Neuronal stem cell (in vitro differentiated cells): ENCODE measurements at regions not wholly inside any gene's neighbourhood (a gene's known extent, or its start where the extent isn't known, plus 50 kb on each side); places are given as distances from the start of the nearest gene placed in this dataset.
"Not testable (repeated sequence)": the region's sequence is repeated elsewhere in the genome, so short reads cannot be mapped to it uniquely, and the experiment has no call there.

Source experiments
- DNase-seq: peaks from one replicate; pipeline ENCODE4 v3.0.0-alpha.2; 2013; ENCODE audit warnings: low spot score
- H2AFZ ChIP-seq: one replicate; pipeline ENCODE4 v1.6.1; 2013; ENCODE audit warnings: mild to moderate bottlenecking, low read length, inconsistent platforms
- H2AK5ac ChIP-seq: 2 replicates; pipeline ENCODE4 v1.6.1; 2013; ENCODE audit warnings: low read depth, mild to moderate bottlenecking, inconsistent platforms, low read length, moderate library complexity, mixed read lengths
- H2BK120ac ChIP-seq: 2 replicates; pipeline ENCODE4 v1.6.1; 2013; ENCODE audit warnings: low read depth, mild to moderate bottlenecking, inconsistent platforms, low read length, moderate library complexity, mixed read lengths
- H2BK12ac ChIP-seq: one replicate; pipeline ENCODE4 v1.6.1; 2013; ENCODE audit warnings: low read length, inconsistent platforms
- H2BK15ac ChIP-seq: 2 replicates; pipeline ENCODE4 v1.6.1; 2013; ENCODE audit warnings: mild to moderate bottlenecking, low read length, inconsistent platforms, mixed read lengths
- H2BK5ac ChIP-seq: one replicate; pipeline ENCODE4 v1.6.1; 2013; ENCODE audit warnings: inconsistent platforms, mild to moderate bottlenecking, low read length, moderate library complexity
- H3K14ac ChIP-seq: one replicate; pipeline ENCODE4 v1.6.1; 2013; ENCODE audit warnings: low read length, inconsistent platforms
- H3K18ac ChIP-seq: 2 replicates; pipeline ENCODE4 v1.6.1; 2013; ENCODE audit warnings: low read length, inconsistent platforms
- H3K23ac ChIP-seq: 2 replicates; pipeline ENCODE4 v1.6.1; 2013; ENCODE audit warnings: low read depth, mild to moderate bottlenecking, mixed read lengths, low read length, inconsistent platforms; ENCODE audit not compliant: poor library complexity
- H3K27ac ChIP-seq: replicated peaks from 3 replicates; pipeline ENCODE4 v1.5.1; 2013; ENCODE audit warnings: low read length, inconsistent platforms
- H3K27me3 ChIP-seq, 3 experiments: 2 replicates each; pipeline ENCODE4 v1.6.1; 2013; ENCODE audit warnings: low read length in 3 of 3, mild to moderate bottlenecking in 2 of 3, inconsistent platforms in 1 of 3, low read depth in 1 of 3, mixed read lengths in 1 of 3, moderate library complexity in 1 of 3; ENCODE audit not compliant: control insufficient read depth in 3 of 3, insufficient read depth in 3 of 3
- H3K36me3 ChIP-seq, 2 donors: replicated peaks in 1 of 2; 2 replicates each; pipeline ENCODE4 v1.6.1; 2013; ENCODE audit warnings: low read length in 2 of 2; ENCODE audit not compliant: control insufficient read depth in 2 of 2, insufficient read depth in 2 of 2
- H3K4ac ChIP-seq: 2 replicates; pipeline ENCODE4 v1.6.1; 2013; ENCODE audit warnings: inconsistent platforms, mild to moderate bottlenecking, low read length, moderate library complexity
- H3K4me1 ChIP-seq, 2 donors: 1 replicate in 1 of 2; 2 replicates in 1 of 2; pipeline ENCODE4 v1.6.1; 2013; ENCODE audit warnings: low read length in 2 of 2, low read depth in 1 of 2; ENCODE audit not compliant: control insufficient read depth in 2 of 2, insufficient read depth in 1 of 2
- H3K4me2 ChIP-seq: one replicate; pipeline ENCODE4 v1.6.1; 2013; ENCODE audit warnings: mild to moderate bottlenecking, low read length, inconsistent platforms; ENCODE audit not compliant: insufficient read depth, poor library complexity, severe bottlenecking
- H3K4me3 ChIP-seq, 2 donors: 2 replicates each; pipeline ENCODE4 v1.5.1; 2013; ENCODE audit warnings: low read length in 2 of 2, mild to moderate bottlenecking in 2 of 2, inconsistent platforms in 1 of 2, moderate library complexity in 1 of 2
- H3K79me1 ChIP-seq: one replicate; pipeline ENCODE4 v1.6.1; 2013; ENCODE audit warnings: low read depth, mild to moderate bottlenecking, inconsistent platforms, low read length, moderate library complexity
- H3K9ac ChIP-seq: one replicate; pipeline ENCODE4 v1.6.1; 2013; ENCODE audit warnings: mild to moderate bottlenecking, low read depth, low read length, inconsistent platforms; ENCODE audit not compliant: poor library complexity
- H3K9me3 ChIP-seq, 2 donors: replicated peaks in 1 of 2; 2 replicates each; pipeline versions ENCODE3 to v1.6.1; 2013; ENCODE audit warnings: low read length in 2 of 2, mild to moderate bottlenecking in 2 of 2, inconsistent platforms in 1 of 2, low read depth in 1 of 2, mixed read lengths in 1 of 2, moderate library complexity in 1 of 2; ENCODE audit not compliant: control insufficient read depth in 2 of 2, insufficient read depth in 1 of 2
- H4K8ac ChIP-seq: one replicate; pipeline ENCODE4 v1.6.1; 2013; ENCODE audit warnings: low read depth, mild to moderate bottlenecking, inconsistent platforms, low read length, moderate library complexity
- H4K91ac ChIP-seq: one replicate; pipeline ENCODE4 v1.6.1; 2013; ENCODE audit warnings: low read length, low read depth, mild to moderate bottlenecking, inconsistent platforms; ENCODE audit not compliant: poor library complexity
- WGBS, 2 donors: extraction: QIAGEN DNeasy Blood & Tissue Kit; methylation state at CpG; one replicate each; pipeline ENCODE4 v1.1.7; 2013; ENCODE audit warnings: missing lambda C conversion rate in 2 of 2, mixed read lengths in 1 of 2; ENCODE audit not compliant: insufficient read length in 2 of 2, insufficient replicate concordance in 1 of 2; ENCODE audit errors: extremely low coverage in 2 of 2; 5-methylcytosine and 5-hydroxymethylcytosine counted together

DNA sequence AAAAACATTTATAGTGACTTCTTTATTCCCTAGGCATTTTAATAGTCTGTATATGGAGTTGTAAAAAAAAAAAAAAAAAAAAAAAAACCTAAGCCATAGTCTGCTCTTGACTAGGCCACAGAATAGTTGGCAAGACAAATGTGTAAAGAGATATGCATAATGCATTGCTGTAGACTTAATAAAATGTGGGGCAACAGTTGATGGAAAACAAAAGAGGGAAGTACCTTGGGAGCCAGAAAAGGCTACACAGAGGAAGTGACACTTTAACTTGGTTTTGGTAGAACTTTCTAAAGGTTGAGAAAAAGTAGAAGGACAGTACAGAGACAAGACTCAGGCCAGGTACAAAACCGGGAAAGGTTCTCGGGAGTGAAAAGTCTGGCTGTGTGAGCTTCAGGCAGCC, 802.9 kb upstream of the ADAMTS5 start:
- Histone ChIP-seq H2BK5ac (no peak overlapping the region), H3K27ac (no peak overlapping the region), H3K9ac (no peak overlapping the region), H2BK12ac (no peak overlapping the region), H3K27me3 (no peaks in the 10 kb centered on the region), H2AK5ac (no peak overlapping the region), H2BK120ac (no peak overlapping the region), H3K9me3 (no peaks in the 10 kb centered on the region), H3K4me3 (no peak overlapping the region), H3K79me1 (no peaks in the 10 kb centered on the region), H3K14ac (no peak overlapping the region), H3K4me1 (no peaks in the 10 kb centered on the region), H4K91ac (no peak overlapping the region), H3K18ac (no peak overlapping the region), H3K36me3 (no peaks in the 10 kb centered on the region), H2BK15ac (no peak overlapping the region), H2AFZ (no peak overlapping the region), H3K23ac (no peak overlapping the region), H3K4me2 (no peak overlapping the region), H4K8ac (no peak overlapping the region), H3K4ac (no peak overlapping the region)
- no peak for DNase-seq
- no CpG with 5 or more reads among the region's 2 CpGs for WGBS, 2 donors

- H3K9ac ChIP-seq, H3K79me1 ChIP-seq, H3K27me3 ChIP-seq, H2BK12ac ChIP-seq, H4K91ac ChIP-seq, H3K36me3 ChIP-seq, H3K4me3 ChIP-seq, H2BK15ac ChIP-seq, H3K4me1 ChIP-seq, H3K27ac ChIP-seq, H3K18ac ChIP-seq, H4K8ac ChIP-seq, H2BK5ac ChIP-seq, H3K14ac ChIP-seq, H3K4me2 ChIP-seq, H3K4ac ChIP-seq, H2AK5ac ChIP-seq, H3K9me3 ChIP-seq, H3K23ac ChIP-seq, H2AFZ ChIP-seq, H2BK120ac ChIP-seq, DNase-seq: not testable (repeated sequence)
- no CpG with 5 or more reads among the region's 5 CpGs for WGBS, 2 donors
These were observed 801.3 kb upstream of the ADAMTS5 start for GRCh38 chr21:27768046-27768637.

DNA sequence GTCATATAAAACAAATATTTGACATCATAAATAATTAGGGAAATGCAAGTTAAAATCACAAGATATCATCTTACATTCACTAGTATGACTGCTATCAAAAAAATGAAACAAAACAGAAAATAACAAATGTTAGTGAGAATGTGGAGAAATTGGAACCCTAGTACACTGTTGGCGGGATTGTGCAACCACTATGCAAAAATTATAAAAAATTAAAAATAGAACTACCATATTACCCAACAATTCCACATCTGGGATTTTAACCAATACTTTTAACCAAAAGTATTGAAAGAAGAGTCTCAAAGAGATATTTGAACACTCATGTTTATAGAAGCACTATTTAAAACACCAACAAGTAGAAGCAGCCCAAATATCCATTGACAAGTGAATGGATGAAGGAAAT, 797.2 kb upstream of the ADAMTS5 start:
- Histone ChIP-seq H3K14ac (no peak overlapping the region), H3K23ac (no peak overlapping the region), H4K8ac (no peak overlapping the region), H2BK12ac (no peak overlapping the region), H2AFZ (no peak overlapping the region), H3K27me3 (no peaks in the 10 kb centered on the region), H3K9ac (no peak overlapping the region), H2AK5ac (no peak overlapping the region), H2BK5ac (no peak overlapping the region), H3K36me3 (no peaks in the 10 kb centered on the region), H3K18ac (no peak overlapping the region), H3K27ac (no peak overlapping the region), H2BK15ac (no peak overlapping the region), H3K4me1 (no peaks in the 10 kb centered on the region), H3K4me3 (no peak overlapping the region), H3K4me2 (no peak overlapping the region), H3K4ac (no peak overlapping the region), H2BK120ac (no peak overlapping the region), H3K79me1 (no peaks in the 10 kb centered on the region), H3K9me3 (no peaks in the 10 kb centered on the region), H4K91ac (no peak overlapping the region)
- no CpG with 5 or more reads among the region's 1 CpG for WGBS, 2 donors
- no peak for DNase-seq

DNA sequence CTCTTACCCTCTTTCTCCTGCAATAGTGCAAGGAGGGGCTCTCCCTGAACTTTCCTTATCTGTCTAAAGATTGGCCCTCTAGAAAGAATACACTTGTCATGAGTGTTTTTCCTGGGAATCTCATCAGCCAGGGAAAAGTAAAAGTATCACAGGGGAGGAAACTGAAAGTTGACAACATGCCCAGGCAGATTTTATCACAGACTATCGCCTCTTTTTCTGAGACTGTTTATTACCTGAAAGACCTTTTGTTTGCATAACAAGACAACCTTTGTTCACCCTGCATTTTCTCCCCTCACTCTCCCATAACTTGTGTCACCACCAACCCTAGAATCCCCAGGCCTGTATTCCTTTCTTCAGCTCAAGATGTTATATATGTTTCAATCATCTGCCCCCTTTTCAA, 794.7 kb upstream of the ADAMTS5 start:
- Histone ChIP-seq H3K14ac (no peak overlapping the region), H3K18ac (no peak overlapping the region), H2BK5ac (no peak overlapping the region), H3K9me3 (no peaks in the 10 kb centered on the region), H3K4me3 (no peak overlapping the region), H4K8ac (no peak overlapping the region), H3K23ac (no peak overlapping the region), H3K4me1 (no peaks in the 10 kb centered on the region), H3K27ac (no peak overlapping the region), H4K91ac (no peak overlapping the region), H2BK120ac (no peak overlapping the region), H2AFZ (no peak overlapping the region), H3K9ac (no peak overlapping the region), H3K79me1 (no peaks in the 10 kb centered on the region), H3K4me2 (no peak overlapping the region), H2BK15ac (no peak overlapping the region), H2AK5ac (no peak overlapping the region), H3K4ac (no peak overlapping the region), H2BK12ac (no peak overlapping the region), H3K27me3 (no peaks in the 10 kb centered on the region), H3K36me3 (no peaks in the 10 kb centered on the region)
- WGBS, 2 donors: no CpG with 5 or more reads among the region's 1 CpG
- no peak for DNase-seq
